ENCODE measurements at regions not wholly inside any gene's neighbourhood (a gene's known extent, or its start where the extent isn't known, plus 50 kb on each side); places are given as distances from the start of the nearest gene placed in this dataset.

GRCh38 chr9:19934301-19934871, 145.5 kb upstream of the SLC24A2 start:
- peak overlapping the region; percentile 88 for H3K4me2 ChIP-seq (ENCODE audit: insufficient read depth, low read length)
- no peaks in the 10 kb centered on the region for H3K4me1 ChIP-seq (ENCODE audit: insufficient read depth, low read length)
- no peaks in the 10 kb centered on the region for H3K9me3 ChIP-seq (ENCODE audit: low read depth, low read length)

GRCh38 chr9:19931098-19931890, 142.5 kb upstream of the SLC24A2 start:
- Histone ChIP-seq H3K79me2 (ENCODE audit: insufficient read depth, low read length) (no peaks in the 10 kb centered on the region), H3K4me3 (ENCODE audit: insufficient read depth, low read length) (no peak overlapping the region), H2AFZ (ENCODE audit: low read length) (no peak overlapping the region), H3K9me3 (ENCODE audit: low read depth, low read length) (no peaks in the 10 kb centered on the region), H3K4me1 (ENCODE audit: insufficient read depth, low read length) (no peaks in the 10 kb centered on the region), H4K20me1 (ENCODE audit: insufficient read depth, low read length) (no peaks in the 10 kb centered on the region), H3K27me3 (ENCODE audit: insufficient read depth, low read length) (peaks cover 7% of the 10 kb centered on the region), H3K36me3 (ENCODE audit: insufficient read depth, low read length) (no peaks in the 10 kb centered on the region), H3K4me2 (ENCODE audit: insufficient read depth, low read length) (no peak overlapping the region), H3K27ac (ENCODE audit: low read depth, low read length) (no peak overlapping the region)
- no peak for TF ChIP-seq CTCF (IDR thresholded peaks at IDR 0.05; ENCODE audit: extremely low read depth, low read depth, low read length)
- no peak for DNase-seq (ENCODE audit: insufficient read length, low spot score, missing footprints)

More at GRCh38 chr9:19934301-19934871, 145.5 kb upstream of the SLC24A2 start:
- Histone ChIP-seq H4K20me1 (ENCODE audit: insufficient read depth, low read length) (no peaks in the 10 kb centered on the region), H2AFZ (ENCODE audit: low read length) (peak overlapping the region; percentile 90), H3K79me2 (ENCODE audit: insufficient read depth, low read length) (no peaks in the 10 kb centered on the region), H3K4me3 (ENCODE audit: insufficient read depth, low read length) (peak overlapping the region; percentile 79), H3K36me3 (ENCODE audit: insufficient read depth, low read length) (no peaks in the 10 kb centered on the region), H3K27me3 (ENCODE audit: insufficient read depth, low read length) (no peaks in the 10 kb centered on the region), H3K27ac (ENCODE audit: low read depth, low read length) (no peak overlapping the region)
- DNase-seq (ENCODE audit: insufficient read length, low spot score, missing footprints): peak; percentile 76
- no peak for TF ChIP-seq CTCF (IDR thresholded peaks at IDR 0.05; ENCODE audit: extremely low read depth, low read depth, low read length)

- no peaks in the 10 kb centered on the region for H3K36me3 ChIP-seq (ENCODE audit: insufficient read depth, low read length)
Measured at GRCh38 chr9:19927560-19927959, 138.7 kb upstream of the SLC24A2 start.

More at GRCh38 chr9:19927560-19927959, 138.7 kb upstream of the SLC24A2 start:
- no peak overlapping the region for H3K27ac ChIP-seq (ENCODE audit: low read depth, low read length)
- no peak for DNase-seq (ENCODE audit: insufficient read length, low spot score, missing footprints)
- H3K4me3 ChIP-seq (ENCODE audit: insufficient read depth, low read length): no peak overlapping the region
- H2AFZ ChIP-seq (ENCODE audit: low read length): no peak overlapping the region
- H4K20me1 ChIP-seq (ENCODE audit: insufficient read depth, low read length): no peaks in the 10 kb centered on the region
- H3K27me3 ChIP-seq (ENCODE audit: insufficient read depth, low read length): peaks cover 7% of the 10 kb centered on the region
- H3K79me2 ChIP-seq (ENCODE audit: insufficient read depth, low read length): no peaks in the 10 kb centered on the region
- TF ChIP-seq CTCF (IDR thresholded peaks at IDR 0.05; ENCODE audit: extremely low read depth, low read depth, low read length): no peak
- no peaks in the 10 kb centered on the region for H3K9me3 ChIP-seq (ENCODE audit: low read depth, low read length)
- H3K4me1 ChIP-seq (ENCODE audit: insufficient read depth, low read length): no peaks in the 10 kb centered on the region
- H3K4me2 ChIP-seq (ENCODE audit: insufficient read depth, low read length): no peak overlapping the region
